ENCODE measurements at regions not wholly inside any gene's neighbourhood (a gene's known extent, or its start where the extent isn't known, plus 50 kb on each side); places are given as distances from the start of the nearest gene placed in this dataset.
"Not testable (repeated sequence)": the region's sequence is repeated elsewhere in the genome, so short reads cannot be mapped to it uniquely, and the experiment has no call there.

DNA sequence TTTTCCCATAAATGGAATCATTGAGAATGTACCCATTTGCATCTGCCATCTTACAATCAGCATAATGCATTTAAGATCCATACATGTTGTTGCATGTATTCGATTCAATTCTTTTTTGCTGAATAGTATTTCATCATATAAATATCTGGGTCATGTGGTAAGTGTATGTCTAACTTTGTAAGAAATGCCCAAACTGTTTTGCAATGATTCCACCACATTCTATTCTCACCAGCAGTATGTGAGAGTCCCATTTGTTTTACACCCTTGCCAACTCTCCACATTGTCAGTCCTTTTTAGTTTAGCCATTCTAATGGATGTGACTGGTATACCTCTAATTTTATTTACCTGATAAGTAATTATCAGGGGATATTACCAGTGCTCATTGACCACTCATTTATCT is 115.8 kb upstream of the PBX1 start:
- DNase-seq (no peak), ATAC-seq (no peak)

DNA sequence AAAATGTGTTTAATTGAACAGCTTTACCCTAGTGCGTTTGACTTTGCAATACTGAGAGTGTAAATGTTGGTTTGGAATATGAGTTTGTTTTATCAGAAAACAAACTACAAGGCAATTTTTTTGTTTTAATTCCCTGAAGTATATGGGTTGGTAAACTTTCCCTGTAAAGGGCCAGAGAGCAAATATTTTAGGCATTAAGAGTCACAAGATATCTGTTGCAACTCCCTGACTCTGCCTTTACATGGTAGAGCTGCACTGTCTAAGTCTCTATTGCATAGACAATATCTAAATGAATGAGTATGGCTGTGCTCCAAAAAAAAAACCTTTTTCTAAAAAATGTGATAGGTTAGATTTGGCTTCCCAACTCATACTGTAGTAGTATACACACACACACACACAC is 115.1 kb upstream of the PBX1 start:
- DNase-seq (no peak), ATAC-seq (no peak)

DNA sequence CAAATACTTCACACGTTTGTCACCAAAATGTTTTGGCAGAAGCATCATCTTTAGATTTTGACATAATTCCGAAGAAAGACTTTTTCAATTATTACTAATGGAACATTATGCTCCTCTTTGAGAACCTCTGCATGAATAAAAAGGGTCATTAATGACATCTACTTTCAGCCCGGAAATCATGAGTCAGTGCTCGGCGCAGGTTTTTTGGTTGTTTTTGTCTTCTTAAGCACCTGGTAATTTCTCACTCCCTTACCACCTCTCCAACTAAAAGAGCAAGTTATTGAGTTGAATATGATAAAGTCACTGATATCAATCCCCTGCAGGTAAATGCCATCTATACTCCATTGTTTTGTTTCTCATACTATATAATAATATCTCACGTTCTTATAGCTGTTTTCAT is 113.0 kb upstream of the PBX1 start:
- no peak for ATAC-seq
- no peak for DNase-seq

DNA sequence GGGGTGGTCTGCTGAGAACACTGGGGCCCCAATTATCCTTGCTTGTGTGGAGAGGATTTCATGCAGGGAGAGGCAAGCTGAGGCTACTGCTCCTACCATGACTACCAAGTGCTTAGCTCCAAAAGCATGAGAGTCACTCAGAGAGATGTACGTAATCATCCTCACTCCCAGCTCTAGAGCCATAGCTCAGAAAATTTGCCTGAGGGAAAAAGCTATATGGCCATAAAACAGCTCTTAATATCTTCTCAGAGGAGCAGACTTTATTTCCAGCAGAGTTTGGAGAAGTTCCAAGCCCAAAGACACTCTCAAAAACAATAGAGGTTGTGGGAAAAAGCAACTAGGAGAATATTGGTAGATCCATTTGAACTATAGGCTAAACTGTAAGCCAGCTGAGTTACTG is 106.4 kb upstream of the PBX1 start:
- ATAC-seq = no peak
- no peak for DNase-seq

DNA sequence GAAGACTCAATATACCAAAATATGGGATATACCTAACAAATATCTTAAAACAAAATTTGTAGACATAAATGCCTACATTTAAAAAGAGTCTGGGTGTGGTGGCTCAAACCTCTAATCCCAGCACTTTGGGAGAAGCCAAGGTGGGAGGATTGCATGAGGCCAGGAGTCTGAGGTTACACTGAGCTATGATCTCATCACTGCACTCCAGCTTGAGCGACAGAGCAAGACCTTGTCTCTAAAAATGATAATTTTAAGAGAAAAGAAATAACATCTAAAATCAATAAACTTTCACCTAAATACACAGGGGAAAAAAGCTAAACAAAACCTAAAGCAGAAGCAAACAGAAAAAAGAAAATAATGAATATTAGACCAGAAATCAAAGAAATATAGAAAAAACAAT is 102.7 kb upstream of the PBX1 start:
- ATAC-seq = no peak
- no peak for DNase-seq

DNA sequence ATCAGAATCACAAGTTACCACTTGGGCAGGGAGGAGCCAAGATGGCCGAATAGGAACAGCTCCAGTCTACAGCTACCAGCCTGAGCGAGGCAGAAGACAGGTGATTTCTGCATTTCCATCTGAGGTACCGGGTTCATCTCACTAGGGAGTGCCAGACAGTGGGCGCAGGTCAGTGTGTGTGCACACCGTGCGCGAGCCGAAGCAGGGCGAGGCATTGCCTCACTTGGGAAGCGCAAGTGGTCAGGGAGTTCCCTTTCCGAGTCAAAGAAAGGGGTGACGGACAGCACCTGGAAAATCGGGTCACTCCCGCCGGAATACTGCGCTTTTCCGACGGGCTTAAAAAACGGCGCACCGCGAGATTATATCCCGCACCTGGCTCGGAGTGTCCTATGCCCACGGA is 99.8 kb upstream of the PBX1 start:
- ATAC-seq = not testable (repeated sequence)

DNA sequence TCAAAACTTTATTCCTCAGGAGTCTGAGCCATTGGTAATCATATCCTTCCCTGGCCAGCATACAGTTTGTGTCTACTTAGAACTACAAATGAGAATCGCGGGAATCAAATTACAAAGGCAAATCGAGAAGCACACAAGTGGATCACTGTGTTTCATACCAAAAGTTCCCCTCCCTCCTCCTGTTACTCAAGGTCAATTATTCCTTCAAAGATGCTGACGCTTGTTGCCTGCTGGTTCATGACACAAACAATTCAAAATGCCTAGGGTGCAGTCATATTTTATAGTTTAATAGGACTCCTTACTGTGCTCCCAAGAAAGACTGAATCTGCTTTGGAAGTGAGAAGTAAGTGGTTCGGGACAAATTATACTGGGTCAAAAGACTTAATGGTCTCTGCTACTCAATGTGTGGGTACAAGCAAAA is 93.0 kb upstream of the PBX1 start:
- no peak for ATAC-seq
- DNase-seq = no peak

More for the DNA sequence above, 99.8 kb upstream of the PBX1 start:
- DNase-seq = not testable (repeated sequence)

DNA sequence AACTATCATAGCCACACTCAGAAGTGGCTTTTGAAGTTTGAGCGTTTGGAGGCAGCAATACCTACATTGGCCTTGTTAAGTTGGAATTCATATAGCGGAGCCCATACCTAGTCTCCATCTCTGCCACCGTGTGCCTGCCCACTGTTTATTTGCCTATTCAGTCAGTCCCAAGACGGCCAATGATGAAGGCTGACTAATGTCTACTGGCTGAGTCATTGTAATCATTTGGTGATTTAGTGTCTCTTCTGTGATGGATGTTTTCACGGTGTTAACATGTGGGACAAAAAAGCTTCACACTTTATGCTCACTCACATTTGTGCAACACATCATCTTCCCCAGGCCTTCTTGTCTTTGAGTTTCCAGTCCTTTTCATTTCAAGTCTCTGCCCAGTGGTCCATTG is 92.6 kb upstream of the PBX1 start:
- DNase-seq = no peak
- ATAC-seq = no peak

- no peak for DNase-seq
- ATAC-seq = no peak
These were observed 88.0 kb upstream of the PBX1 start for GRCh38 chr1:164470996-164471395.

DNA sequence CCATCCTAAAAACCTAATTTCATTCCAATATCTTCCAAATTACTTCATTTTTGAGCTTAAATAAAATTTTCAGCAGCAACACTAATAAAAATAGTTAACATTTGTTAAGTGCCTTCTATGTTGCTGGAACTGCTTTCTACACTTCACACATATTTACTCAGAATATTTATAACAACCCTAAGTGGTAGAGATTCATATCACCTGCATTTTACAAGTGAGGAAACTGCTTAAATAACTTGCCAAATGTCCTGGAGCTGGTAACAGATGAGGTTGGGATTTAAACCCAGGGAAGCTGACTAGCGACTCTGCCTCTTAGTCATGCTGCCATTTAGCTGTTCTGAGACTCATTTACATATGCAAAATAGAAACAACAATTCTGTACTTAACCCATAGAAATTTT is 86.1 kb upstream of the PBX1 start:
- ATAC-seq = no peak
- DNase-seq = no peak

- DNase-seq (no peak), ATAC-seq (no peak)
These were observed 85.4 kb upstream of the PBX1 start for GRCh38 chr1:164473544-164473943.

DNA sequence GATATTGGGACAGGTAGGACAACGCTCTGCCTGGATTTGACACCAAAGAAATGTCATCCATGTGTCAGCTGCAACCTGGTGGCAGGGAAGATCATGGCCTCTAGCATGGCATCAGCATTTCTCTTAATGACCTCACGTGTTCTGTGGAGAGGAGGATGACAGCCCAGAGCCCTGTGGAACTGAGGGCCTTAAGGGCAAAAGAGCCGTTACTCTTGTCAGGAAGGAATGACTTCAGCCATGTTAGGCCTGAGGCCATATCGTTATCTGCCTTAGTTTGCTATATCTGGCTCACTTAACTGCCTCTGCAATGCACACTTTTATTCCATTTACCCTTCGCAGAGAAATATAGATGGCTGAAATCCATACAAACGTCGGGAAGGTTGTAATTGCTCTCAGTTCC is 83.2 kb upstream of the PBX1 start:
- ATAC-seq (no peak), DNase-seq (no peak)

DNA sequence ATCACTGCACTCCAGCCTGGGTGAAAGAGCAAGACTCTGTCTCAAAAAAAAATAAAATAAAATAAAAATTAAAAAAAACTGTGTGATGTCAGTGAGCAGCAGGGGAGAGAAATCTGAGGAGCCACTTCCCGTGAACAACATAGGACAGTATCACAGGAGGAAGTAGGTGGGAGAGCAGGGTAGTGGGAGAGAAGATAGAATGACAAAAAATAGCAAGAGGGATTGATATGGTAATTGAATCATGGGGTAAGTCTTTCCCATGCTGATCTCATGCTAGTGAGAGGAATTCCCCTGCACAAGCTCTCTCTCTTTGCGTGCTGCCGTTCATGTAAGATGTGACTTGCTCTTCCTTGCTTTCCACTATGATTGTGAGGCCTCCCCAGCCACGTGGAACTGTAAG is 81.6 kb upstream of the PBX1 start:
- DNase-seq = no peak
- no peak for ATAC-seq

GRCh38 chr1:164479242-164479641 is 79.7 kb upstream of the PBX1 start:
- DNase-seq (no peak), ATAC-seq (no peak)

DNA sequence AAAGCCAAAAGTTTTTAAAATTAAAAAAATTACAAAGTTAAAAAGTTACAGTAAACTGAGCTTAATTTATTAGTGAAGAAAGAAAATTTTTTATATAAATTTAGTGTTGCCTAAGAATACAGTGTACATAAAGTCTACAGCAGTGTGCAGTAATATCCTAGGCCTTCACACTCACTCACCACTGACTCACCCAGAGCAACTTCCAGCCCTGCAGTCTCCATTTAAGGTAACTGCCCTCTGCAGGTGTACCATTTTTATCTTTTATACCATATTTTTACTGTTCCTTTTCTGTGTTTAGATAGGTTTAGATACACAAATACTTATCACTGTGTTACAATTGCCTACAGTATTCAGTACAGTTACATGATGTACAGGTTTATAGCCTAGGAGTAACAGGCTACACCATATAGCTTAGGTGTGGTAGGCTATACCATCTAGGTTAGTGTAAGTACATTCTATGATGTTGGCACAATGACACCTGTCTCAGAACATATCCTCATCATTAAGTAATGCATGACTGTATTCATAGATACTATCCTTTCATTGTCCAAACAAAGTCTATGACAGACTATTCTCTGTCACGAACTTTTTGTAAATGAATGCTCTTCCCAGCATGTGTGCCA is 78.6 kb upstream of the PBX1 start:
- DNase-seq = no peak
- ATAC-seq = no peak

DNA sequence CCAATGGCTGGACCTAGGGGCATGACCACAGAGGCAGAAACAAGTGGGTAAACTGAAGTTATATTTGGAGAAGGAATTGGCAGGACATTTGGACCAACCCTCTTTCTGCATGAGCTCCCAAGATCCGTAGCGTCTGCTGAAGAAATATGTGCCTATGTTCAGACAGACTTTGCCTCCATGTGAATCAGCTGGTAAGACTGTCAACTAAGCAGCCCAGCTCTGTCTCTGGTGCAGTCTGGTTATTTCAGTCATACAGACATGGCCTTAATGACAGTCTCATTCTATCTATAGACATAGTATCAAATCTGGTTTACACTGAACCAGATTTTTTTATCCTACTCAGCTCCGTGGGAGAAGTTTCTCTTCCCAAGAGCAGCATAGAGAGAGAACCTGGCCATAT is 63.1 kb upstream of the PBX1 start:
- ATAC-seq = no peak
- no peak for DNase-seq

DNA sequence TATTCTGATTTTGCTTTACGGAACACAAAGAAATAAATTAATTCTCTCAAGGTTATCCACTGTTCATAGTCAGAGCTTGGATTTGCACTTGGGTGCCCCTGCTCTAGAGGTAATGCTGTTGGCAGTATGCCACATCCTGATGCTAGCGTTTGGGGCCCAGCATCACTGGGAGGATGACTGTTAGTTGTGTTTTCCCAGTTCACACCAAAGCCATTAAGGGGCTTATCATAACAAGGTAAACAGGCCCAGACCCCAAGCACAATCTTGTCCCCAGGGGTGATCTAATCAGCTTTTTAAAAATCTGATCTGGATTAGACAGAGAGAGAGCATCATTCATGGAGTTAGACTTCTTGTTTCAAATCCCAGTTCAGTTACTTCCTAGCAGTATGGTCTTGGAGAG is 60.2 kb upstream of the PBX1 start:
- no peak for DNase-seq

DNA sequence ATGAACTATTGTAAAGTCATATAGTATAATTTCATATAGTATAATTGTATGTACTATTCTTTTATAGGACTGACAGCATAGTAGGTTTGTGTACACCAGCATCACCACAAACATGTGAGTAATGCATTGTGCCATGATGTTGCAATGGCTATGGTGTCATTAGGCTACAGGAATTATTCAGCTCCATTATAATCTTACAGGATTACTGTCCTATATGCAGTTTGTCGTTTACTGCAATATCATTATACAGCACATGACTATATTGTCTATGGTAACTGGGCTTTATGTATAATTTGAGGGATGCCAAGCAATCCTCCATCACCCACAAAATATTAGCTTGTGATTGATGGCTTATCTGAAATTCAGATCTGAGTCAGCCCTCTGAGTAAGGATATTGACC is 54.2 kb upstream of the PBX1 start:
- DNase-seq = no peak
- ATAC-seq = no peak

More for the DNA sequence above, 60.2 kb upstream of the PBX1 start:
- no peak for ATAC-seq

Data from stimulated activated naive CD8-positive, alpha-beta T cell treated with anti-CD3 and anti-CD28 coated beads, Interleukin-15, Interleukin-2, amounts not matched to agents 100 U/mL and 50 U/mL, for 24 hours (primary cell).